ENCODE measurements at regions not wholly inside any gene's neighbourhood (a gene's known extent, or its start where the extent isn't known, plus 50 kb on each side); places are given as distances from the start of the nearest gene placed in this dataset.
A peak's percentile ranks its signal among the peaks of the same experiment; 100 is the strongest.

DNA sequence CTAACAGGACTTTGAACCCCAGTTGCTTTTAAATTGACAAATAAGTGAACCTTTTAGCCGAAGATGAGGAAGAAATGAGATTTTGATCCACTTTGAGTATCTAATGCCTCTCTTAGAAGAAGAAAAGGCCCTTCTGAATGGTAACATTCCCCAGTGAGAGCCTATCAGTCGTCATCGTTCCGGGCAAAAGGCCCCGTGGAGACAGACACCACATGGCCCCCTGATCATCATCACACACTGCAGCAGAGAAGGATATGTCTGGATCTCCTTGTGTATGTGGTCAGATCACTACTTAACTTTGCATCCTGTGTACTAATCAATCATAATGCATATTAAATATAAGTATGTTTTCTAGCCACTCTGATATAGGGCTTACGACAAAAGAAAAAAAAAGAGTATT is 87.3 kb upstream of the SMYD2 start:
- no peak for DNase-seq (ENCODE audit: low read depth)
- H3K4me3 ChIP-seq (ENCODE audit: low read depth, low read length): no peak overlapping the region

GRCh38 chr1:214198571-214198970 is 82.4 kb upstream of the SMYD2 start:
- H3K4me3 ChIP-seq (ENCODE audit: low read depth, low read length): no peak overlapping the region
- no peak for DNase-seq (ENCODE audit: low read depth)

DNA sequence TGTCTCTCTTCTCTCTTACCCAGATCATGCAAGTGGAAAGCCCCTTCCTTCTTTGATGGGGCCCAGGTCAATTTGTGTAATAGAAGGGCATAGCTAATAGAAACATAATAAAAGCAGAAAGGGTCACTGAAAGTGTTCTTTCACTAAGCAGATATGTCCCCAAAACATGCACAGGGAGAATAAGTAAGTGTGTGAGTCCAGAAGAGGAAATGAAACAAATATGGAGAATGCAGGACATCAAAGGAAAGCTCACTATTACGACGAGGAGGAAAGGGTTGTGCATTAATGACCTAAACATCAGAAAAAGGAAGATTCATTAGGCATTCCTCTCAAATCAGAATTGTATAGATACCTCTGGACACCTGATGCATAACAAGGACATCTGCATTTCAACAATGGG is 81.4 kb upstream of the SMYD2 start:
- no peak overlapping the region for H3K4me3 ChIP-seq (ENCODE audit: low read depth, low read length)
- DNase-seq (ENCODE audit: low read depth): no peak

GRCh38 chr1:214202992-214203391 is 78.0 kb upstream of the SMYD2 start:
- no peak overlapping the region for H3K4me3 ChIP-seq (ENCODE audit: low read depth, low read length)
- no peak for DNase-seq (ENCODE audit: low read depth)

DNA sequence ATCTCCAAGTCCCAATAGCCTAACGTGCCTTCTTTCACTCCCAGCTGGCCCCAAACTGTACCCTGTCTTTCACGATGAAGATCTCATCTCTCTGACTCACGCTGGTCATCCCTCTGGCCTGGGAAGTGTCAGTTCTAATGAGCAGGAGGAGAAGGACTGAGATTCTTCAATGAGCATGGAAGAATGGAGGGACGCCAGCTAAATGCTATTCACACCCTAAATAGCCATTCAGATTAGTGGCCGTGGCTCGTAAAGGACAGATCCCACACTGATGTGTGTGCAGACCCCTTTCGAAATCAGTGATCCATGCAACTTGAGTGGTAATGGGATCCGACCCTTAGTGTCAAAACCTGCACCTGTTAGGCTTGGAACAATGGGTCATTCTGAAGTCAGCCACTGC is 75.9 kb upstream of the SMYD2 start:
- no peak overlapping the region for H3K4me3 ChIP-seq (ENCODE audit: low read depth, low read length)
- no peak for DNase-seq (ENCODE audit: low read depth)

DNA sequence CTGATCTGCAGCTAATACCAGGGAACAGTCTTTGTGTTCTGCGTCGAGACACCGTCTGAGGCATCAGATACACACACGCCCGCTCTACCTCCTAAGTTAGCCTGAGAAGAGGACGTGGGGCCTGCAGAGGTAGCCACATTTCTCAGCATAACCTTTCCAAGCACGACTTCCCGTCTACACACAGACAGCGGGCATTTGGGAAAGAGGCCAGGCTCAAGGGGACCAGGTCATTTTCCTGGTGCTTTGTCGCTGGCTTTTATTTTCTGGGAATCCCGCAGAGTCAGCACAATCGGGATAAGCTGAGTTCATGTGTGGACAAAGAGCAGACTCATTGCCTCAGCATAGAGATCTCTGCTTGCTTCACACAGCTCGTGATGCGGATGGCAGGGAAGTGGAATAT is 72.5 kb upstream of the SMYD2 start:
- no peak overlapping the region for H3K4me3 ChIP-seq (ENCODE audit: low read depth, low read length)
- DNase-seq (ENCODE audit: low read depth): no peak

DNA sequence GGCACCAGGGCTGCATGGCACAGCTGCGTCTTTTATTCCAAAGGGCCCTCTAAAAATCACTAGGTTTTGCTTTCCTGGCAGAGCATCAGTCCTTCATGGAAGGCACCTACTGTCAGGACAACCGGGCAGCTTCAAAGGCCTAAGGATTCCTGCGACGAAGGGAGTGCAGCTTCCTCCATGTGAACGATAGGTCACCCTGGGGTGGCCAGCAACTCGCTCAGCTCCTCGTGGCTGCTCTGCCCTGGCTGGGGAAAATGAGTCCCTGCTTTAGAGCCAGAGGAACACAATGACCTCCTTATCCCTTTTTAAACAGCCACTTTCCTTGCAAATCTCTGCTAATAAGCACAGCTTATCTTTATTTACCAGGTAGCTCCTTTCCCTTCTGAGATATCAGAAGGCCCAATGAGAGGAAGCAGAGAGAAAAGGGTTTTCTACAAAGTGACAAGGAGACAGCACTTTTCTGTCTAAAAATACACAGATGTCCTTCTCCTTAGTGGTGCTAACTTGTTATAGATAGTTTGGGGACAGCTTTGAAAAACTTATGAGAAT is 71.6 kb upstream of the SMYD2 start:
- DNase-seq (ENCODE audit: low read depth): no peak
- no peak overlapping the region for H3K4me3 ChIP-seq (ENCODE audit: low read depth, low read length)

DNA sequence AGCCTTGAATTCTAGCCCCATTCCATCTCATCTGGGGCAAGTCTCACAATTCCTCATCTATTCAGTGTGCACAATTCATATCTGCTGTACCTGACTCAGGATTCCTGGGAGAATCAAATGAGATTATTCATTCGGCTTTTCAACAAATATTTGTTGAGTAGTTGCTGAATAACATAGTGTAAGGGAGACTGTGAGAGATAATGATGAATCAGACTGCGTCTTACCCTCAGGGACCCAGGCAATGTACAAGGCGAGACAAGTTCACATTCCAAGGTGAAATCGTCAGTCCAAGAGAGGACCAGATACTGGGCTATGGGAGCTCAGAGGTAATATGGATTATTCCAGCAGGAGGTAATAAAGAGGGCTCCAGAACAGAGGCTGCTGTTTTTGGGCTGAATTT is 67.8 kb upstream of the SMYD2 start:
- DNase-seq (ENCODE audit: low read depth): peak; percentile 48
- H3K4me3 ChIP-seq (ENCODE audit: low read depth, low read length): no peak overlapping the region

DNA sequence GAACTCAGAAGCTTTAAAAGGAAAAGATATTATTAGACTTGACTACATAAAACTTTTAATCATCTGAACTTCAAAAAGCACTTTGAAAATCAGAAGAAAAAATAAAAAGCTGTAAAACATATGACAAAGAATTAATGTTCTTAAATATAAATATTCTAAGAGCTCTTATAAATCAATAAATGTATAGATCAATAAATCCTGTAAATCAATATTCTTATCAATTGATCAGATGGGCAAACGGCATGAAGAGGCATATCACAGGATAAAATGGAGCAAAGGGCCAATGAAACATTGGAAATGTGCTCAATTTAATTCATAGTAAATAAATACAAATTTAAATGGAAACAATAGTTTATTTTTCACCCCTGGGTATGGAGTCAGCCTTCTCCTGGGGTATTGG is 66.1 kb upstream of the SMYD2 start:
- no peak for DNase-seq (ENCODE audit: low read depth)
- no peak overlapping the region for H3K4me3 ChIP-seq (ENCODE audit: low read depth, low read length)

DNA sequence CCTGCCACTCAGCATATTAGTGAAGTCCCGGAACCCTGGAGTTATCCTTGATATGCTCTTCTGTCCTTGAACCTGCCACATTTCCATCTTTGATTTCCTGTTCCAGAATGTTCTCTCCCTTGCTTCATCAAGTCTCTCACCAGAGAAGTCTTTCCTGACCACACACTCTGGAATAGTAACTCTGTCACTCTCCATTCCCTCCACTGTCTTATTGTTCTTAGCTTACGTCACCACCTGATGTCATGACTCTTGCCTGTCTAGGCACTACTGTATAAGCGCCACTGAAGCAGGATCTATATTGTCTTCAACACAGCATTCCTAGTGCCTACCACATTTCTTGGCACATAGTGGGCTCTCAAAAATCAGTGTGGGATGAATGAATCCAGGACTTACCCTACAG is 65.4 kb upstream of the SMYD2 start:
- no peak for DNase-seq (ENCODE audit: low read depth)
- H3K4me3 ChIP-seq (ENCODE audit: low read depth, low read length): no peak overlapping the region

- no peak for DNase-seq (ENCODE audit: low read depth)
- no peak overlapping the region for H3K4me3 ChIP-seq (ENCODE audit: low read depth, low read length)
Observed at GRCh38 chr1:214216021-214216420, 64.9 kb upstream of the SMYD2 start.

DNA sequence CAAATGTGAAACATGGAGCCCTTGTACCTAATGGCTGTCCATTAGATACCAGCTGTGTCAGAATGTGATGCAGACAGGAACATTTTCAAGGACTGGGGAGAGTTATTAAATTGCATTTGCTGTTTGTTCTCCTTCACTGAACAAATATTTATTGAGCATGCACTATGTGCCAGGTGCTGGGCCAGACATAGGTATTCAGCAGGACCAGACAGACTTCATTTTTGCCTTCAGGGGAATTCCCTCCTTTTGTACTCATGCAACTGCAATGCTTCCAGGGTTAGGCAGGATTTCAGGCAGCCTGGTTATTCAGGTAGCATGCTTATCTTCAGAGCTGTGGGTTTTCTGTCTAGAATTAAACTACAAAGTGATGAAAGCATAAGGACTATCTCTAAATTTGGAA is 64.2 kb upstream of the SMYD2 start:
- H3K4me3 ChIP-seq (ENCODE audit: low read depth, low read length): no peak overlapping the region
- DNase-seq (ENCODE audit: low read depth): no peak

DNA sequence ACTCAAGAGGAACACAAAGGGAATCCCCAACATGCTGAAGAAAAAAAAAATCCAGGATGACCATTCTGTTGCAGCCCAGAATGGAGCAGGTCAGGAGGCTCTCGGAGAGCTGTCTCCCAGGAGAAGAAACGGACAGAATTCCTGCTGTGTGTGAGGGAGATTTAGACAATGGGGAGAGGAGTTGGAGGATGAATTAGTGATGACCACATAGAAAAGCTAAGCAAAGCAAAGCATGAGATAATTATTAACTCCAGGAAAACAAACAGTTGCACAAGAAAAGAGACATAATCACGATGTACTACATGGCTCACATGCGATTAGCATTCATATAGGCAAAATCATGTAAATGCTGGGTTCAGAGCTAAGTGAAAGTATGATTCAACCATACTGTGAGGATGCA is 61.1 kb upstream of the SMYD2 start:
- H3K4me3 ChIP-seq (ENCODE audit: low read depth, low read length): no peak overlapping the region
- no peak for DNase-seq (ENCODE audit: low read depth)

- no peak overlapping the region for H3K4me3 ChIP-seq (ENCODE audit: low read depth, low read length)
Observed at GRCh38 chr1:214220891-214221290, 60.1 kb upstream of the SMYD2 start.

GRCh38 chr1:214224611-214225354 is 56.2 kb upstream of the SMYD2 start:
- DNase-seq (ENCODE audit: low read depth): no peak
- H3K4me3 ChIP-seq (ENCODE audit: low read depth, low read length): peak overlapping the region; percentile 27

More at GRCh38 chr1:214220891-214221290, 60.1 kb upstream of the SMYD2 start:
- DNase-seq (ENCODE audit: low read depth): no peak

GRCh38 chr1:214228976-214229375 is 52.0 kb upstream of the SMYD2 start:
- no peak for DNase-seq (ENCODE audit: low read depth)
- no peak overlapping the region for H3K4me3 ChIP-seq (ENCODE audit: low read depth, low read length)

DNA sequence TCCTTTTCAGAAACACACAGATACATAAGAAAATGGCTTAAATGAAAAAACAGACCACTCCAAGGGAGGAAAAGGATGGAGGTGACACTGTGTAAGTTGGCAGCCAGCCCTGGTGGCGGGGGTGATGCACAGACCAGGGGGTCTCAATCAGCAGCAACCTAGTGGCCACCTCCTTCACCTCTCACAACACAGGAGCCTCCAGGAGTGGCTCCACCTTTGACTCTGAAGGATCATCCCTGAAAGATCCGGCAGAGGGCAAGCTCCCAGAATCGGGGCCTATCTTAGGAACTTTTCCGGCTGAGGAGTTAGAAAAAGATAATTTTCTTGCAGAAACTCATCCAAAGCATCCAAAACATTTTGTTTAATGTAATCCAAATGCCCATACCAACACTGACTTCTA is 51.2 kb upstream of the SMYD2 start:
- DNase-seq (ENCODE audit: low read depth): no peak
- H3K4me3 ChIP-seq (ENCODE audit: low read depth, low read length): no peak overlapping the region
